ENCODE measurements at regions not wholly inside any gene's neighbourhood (a gene's known extent, or its start where the extent isn't known, plus 50 kb on each side); places are given as distances from the start of the nearest gene placed in this dataset.
"Not testable (repeated sequence)": the region's sequence is repeated elsewhere in the genome, so short reads cannot be mapped to it uniquely, and the experiment has no call there.

DNA sequence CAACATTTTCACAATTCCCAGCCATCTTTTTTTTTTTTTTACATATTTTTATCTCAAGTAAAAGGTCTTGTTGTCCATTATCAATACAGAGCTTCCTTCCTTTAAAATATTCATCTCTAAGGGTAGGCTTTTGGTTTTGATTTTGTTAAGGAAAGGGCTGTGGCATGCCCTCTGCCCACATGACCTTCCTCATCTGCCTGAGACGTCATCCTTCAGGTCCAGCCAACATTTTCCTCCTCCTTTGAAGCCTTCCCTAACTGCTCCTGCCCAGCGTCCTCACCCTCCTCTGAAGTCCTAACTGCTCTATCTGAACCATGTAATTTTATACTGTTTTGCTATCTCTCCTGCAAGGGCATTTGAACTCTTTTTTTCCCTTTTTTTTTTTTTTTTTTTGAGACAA is 73.9 kb upstream of the TGM3 start:
- ATAC-seq (replicated peaks in 6 of 8): no peak
- 23 to 100% (median 73%) methylated on average over 1 to 2 of the region's 2 CpGs; no CpG with 5 or more reads in 2 of the 10 experiments for WGBS, 10 experiments
- in situ Hi-C loops (cut with MboI; ENCODE audit: low pct_unique_long_range_greater_than_20kb in 2 of 9, low sequenced_read_pairs in 9 of 9, unreplicated experiment in 9 of 9): loop anchor here in 5 of 9 experiments (25.0 kb wide), 1 partner anchor 240 kb away; the partner anchor contains the start of gene SNRPB (in 5 of the 5)
- H3K4me3 ChIP-seq: no peak overlapping the region
- no peak overlapping the region for H3K27ac ChIP-seq
- no peaks in the 10 kb centered on the region for H3K4me1 ChIP-seq (replicated peaks in 1 of 2)

DNA sequence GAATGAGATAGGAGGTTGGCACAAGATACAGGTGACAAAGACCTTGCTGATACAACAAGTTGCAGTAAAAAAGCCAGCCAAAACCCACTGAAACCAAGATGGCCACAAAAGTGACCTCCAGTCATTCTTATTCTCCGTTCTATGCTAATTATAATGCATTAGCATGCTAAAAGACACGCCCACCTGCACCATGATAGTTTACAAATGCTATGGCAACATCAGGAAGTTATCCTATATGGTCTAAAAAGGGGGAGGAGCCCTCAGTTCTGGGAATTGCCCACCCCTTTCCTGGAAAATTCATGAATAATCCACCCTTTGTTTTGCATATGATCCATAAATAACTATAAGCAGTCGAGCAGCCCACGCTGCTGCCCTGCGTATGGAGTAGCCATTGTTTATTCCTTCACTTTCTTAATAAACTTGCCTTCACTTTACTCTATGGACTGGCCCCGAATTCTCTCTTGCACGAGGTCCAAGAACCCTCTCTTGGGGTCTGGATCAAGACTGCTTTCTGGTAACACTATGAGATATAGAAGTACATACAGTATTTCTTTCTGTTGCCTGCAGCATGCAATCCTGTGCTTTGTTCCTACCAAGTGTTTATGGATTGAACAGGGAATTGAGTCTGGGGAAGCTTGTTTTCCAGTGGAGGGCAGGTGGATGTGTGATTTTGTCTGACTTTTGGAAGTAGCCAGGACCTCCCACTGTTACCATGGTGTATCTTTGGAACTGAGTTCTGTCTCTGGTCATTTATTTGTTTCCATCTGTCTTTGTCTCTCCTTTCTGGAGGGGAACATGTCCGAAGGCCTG is 72.0 kb upstream of the TGM3 start:
- in situ Hi-C loops (cut with MboI; ENCODE audit: low pct_unique_long_range_greater_than_20kb in 2 of 9, low sequenced_read_pairs in 9 of 9, unreplicated experiment in 9 of 9): loop anchor here in 5 of 9 experiments (25.0 kb wide), 1 partner anchor 239 kb away; the partner anchor contains the start of gene SNRPB (in 5 of the 5)

DNA sequence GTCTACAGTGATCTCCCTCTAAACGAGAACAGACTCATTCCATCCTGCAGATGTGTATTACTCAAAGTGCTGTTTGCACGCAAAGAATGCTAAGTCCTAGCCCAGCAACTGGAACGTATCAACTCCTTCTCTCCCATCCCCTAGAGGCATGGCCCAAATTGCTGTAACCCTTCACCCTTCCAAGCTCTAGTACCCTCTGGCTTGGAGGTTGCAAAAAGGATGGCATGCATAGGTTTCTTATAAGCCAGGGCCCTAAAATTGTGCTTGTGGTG is 71.5 kb upstream of the TGM3 start:
- no peak overlapping the region for H3K4me3 ChIP-seq
- H3K4me1 ChIP-seq (replicated peaks in 1 of 2): no peaks in the 10 kb centered on the region
- no peak overlapping the region for H3K27ac ChIP-seq
- peak in 2 of 8 experiments; percentile 50 to 68 for ATAC-seq (replicated peaks in 6 of 8)
- 0 to 94% (median 31%) methylated on average over 1 to 3 of the region's 3 CpGs; no CpG with 5 or more reads in 4 of the 10 experiments for WGBS, 10 experiments
- in situ Hi-C loops (cut with MboI; ENCODE audit: low pct_unique_long_range_greater_than_20kb in 2 of 9, low sequenced_read_pairs in 9 of 9, unreplicated experiment in 9 of 9): loop anchor here in 5 of 9 experiments (25.0 kb wide), 1 partner anchor 238 kb away; the partner anchor contains the start of gene SNRPB (in 5 of the 5)

More for the DNA sequence above, 72.0 kb upstream of the TGM3 start:
- Histone ChIP-seq H3K4me1 (replicated peaks in 1 of 2) (no peaks in the 10 kb centered on the region), H3K27ac (no peak overlapping the region), H3K4me3 (no peak overlapping the region)
- 0 to 100% (median 74%) methylated on average over 1 to 7 of the region's 8 CpGs; no CpG with 5 or more reads in 1 of the 10 experiments for WGBS, 10 experiments
- peak in 3 of 8 experiments; percentile 67 to 88 (median 75) for ATAC-seq (replicated peaks in 6 of 8)

DNA sequence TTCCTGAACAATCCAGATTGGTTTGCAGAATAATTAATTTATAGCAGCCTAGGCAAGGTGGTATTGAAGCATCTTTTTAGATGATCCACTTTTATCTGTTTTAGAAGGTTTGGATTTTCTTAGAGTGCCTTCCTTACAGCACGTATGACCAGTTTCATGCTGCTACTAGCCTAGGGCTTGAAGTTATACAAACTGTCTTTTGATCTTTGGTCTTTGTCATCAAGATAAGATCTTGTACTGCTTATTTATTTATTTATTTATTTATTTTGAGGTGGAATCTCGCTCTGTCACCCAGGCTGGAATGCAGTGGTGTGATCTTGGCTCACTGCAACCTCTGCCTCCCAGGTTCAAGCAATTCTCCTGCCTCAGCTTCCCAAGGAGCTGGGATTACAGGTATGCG is 68.5 kb upstream of the TGM3 start:
- WGBS, 10 experiments: 60 to 100% (median 96%) methylated on average over 1 to 2 of the region's 3 CpGs; no CpG with 5 or more reads in 2 of the 10 experiments
- ATAC-seq (replicated peaks in 6 of 8); H3K27ac ChIP-seq; H3K4me3 ChIP-seq; H3K4me1 ChIP-seq (replicated peaks in 1 of 2); in situ Hi-C loops (cut with MboI; ENCODE audit: low pct_unique_long_range_greater_than_20kb in 2 of 9, low sequenced_read_pairs in 9 of 9, unreplicated experiment in 9 of 9): not testable (repeated sequence)

DNA sequence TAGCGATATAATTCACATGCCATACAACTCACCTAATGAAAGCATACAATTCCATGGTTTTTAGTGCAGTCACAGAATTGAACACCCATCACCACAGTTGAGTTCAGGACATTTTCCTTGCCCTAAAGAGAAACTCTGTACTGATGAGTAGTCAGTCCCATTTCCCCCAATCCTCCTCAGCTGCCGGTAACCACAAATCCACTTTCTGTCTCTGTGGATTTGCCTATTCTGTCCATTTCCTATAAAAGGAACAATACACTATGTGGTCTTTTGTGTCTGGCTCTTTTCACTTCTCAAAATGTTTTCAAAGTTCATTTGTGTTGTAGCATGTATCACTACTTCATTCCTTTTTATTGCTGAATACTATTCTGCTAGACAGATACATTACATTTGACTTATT is 67.9 kb upstream of the TGM3 start:
- H3K27ac ChIP-seq: no peak overlapping the region
- H3K4me3 ChIP-seq: no peak overlapping the region
- in situ Hi-C loops (cut with MboI; ENCODE audit: low pct_unique_long_range_greater_than_20kb in 2 of 9, low sequenced_read_pairs in 9 of 9, unreplicated experiment in 9 of 9): no loop called here
- 73 to 100% (median 100%) methylated on average over 1 to 2 of the region's 2 CpGs for WGBS, 10 experiments
- peaks cover 0 to 5% of the 10 kb centered on the region in 2 donors for H3K4me1 ChIP-seq (replicated peaks in 1 of 2)
- ATAC-seq (replicated peaks in 6 of 8): no peak

DNA sequence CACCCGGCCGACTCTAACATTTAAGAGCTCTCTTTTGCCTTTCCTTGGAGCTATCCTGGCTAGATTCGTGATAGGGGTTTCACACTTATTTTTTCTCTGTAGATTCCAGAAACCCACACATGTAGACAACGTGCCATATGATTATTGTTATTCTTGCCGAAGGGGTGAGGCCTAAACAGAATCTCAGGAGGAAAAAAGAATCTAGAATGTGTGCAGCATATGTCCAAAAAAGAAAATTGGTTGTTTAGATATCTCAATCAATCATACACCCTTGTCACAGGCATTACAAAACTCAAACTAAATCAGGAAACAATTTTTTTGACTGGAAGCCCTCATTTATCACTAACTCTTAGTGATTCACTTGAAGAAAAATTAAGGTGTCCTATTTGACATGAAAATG is 66.9 kb upstream of the TGM3 start:
- WGBS, 10 experiments: 0 to 100% (median 85%) methylated on average over 1 to 5 of the region's 5 CpGs; no CpG with 5 or more reads in 5 of the 10 experiments
- in situ Hi-C loops (cut with MboI; ENCODE audit: low pct_unique_long_range_greater_than_20kb in 2 of 9, low sequenced_read_pairs in 9 of 9, unreplicated experiment in 9 of 9): no loop called here
- H3K4me3 ChIP-seq: no peak overlapping the region
- ATAC-seq (replicated peaks in 6 of 8): no peak
- no peak overlapping the region for H3K27ac ChIP-seq
- peaks cover 0 to 5% of the 10 kb centered on the region in 2 donors for H3K4me1 ChIP-seq (replicated peaks in 1 of 2)

DNA sequence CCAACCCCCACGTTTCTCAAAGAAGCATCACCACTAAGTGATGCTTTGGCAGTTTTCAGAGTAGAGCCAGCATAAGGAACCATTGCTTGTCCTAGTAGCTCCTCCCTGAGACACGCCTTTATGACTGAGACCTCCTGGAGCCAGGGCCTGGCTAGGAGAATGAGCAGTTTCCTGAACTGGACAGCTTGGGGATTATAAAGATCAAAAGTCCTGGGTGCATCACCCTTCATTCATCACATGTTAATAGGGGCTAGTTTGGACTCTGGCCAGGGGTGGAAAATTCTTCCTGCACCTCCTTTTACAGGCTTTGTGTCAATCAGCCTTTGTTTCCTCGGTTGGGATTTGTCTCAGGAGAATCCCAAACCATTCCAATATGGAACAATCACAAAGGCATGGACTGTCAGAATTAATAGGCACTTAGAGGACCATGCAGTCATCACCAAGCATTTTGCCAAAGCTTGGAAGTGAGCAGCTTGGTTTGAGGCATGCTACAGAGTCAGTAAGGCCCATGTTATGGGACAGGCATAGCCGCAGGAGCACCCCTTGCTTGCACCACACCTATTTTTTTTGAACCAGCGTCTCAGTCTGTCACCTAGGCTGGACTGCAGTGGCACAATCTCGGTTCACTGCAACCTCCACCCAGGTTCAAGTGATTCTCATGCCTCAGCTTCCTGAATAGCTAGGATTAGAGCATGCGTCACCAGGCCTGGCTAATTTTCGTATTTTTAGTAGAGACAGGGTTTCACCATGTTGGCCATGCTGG is 64.9 kb upstream of the TGM3 start:
- no peak overlapping the region for H3K4me3 ChIP-seq
- H3K4me1 ChIP-seq (replicated peaks in 1 of 2): peaks cover 10 to 19% of the 10 kb centered on the region in 2 donors
- 0 to 80% (median 56%) methylated on average over 1 to 6 of the region's 8 CpGs; no CpG with 5 or more reads in 1 of the 10 experiments for WGBS, 10 experiments
- H3K27ac ChIP-seq: no peak overlapping the region
- in situ Hi-C loops (cut with MboI; ENCODE audit: low pct_unique_long_range_greater_than_20kb in 2 of 9, low sequenced_read_pairs in 9 of 9, unreplicated experiment in 9 of 9): no loop called here
- peak in 3 of 8 experiments; percentile 31 to 77 (median 60) for ATAC-seq (replicated peaks in 6 of 8)

DNA sequence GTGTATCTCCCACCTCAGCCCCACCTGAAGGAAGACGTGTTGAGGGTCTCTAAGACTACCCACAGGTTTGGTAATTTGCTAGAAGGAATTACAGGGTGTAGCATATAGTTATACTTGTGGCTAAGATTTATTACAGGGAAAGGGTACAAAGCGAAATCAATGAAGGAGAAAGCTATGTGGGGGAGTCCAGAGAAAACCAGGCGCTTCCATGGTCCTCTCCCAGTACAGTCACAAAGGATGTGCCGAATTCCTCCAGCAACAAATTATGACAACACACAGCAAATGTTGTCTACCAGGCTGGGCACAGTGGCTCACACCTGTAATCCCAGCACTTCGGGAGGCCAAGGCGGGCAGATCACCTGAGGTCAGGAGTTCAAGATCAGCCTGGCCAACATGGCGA is 64.1 kb upstream of the TGM3 start:
- peaks cover 10 to 19% of the 10 kb centered on the region in 2 donors for H3K4me1 ChIP-seq (replicated peaks in 1 of 2)
- in situ Hi-C loops (cut with MboI; ENCODE audit: low pct_unique_long_range_greater_than_20kb in 2 of 9, low sequenced_read_pairs in 9 of 9, unreplicated experiment in 9 of 9): no loop called here
- H3K4me3 ChIP-seq: no peak overlapping the region
- WGBS, 10 experiments: 95 to 100% (median 100%) methylated on average over 1 to 3 of the region's 7 CpGs; no CpG with 5 or more reads in 4 of the 10 experiments
- ATAC-seq (replicated peaks in 6 of 8): no peak
- no peak overlapping the region for H3K27ac ChIP-seq

DNA sequence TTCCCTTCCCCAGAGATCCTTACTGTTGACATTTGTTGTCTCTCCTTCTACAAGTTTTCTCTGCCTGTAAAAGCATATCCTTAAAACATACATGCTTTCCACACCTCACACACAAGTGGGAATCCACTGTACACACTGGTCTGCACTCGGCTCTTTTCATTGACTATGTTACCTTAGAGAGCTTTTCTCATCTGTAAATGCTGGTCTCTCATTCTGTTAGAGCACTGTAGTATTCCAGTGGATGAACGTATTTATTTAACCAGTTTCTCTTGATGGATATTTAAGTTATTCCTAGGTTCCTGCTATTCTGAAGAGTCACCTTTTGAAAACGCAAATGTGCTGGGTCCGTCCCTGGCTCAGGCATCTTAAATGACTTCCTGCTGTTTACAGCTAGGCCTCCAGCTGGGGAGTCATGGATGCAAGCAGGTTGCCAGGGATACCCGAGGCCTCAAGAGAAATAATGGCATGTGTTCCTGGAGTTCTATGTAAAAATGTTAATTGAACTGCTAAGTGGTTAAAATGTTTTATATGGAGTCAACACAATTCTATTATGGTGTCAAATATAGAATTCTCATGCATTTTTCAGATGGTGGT is 61.1 kb upstream of the TGM3 start:
- H3K4me1 ChIP-seq (replicated peaks in 1 of 2): peaks cover 10 to 19% of the 10 kb centered on the region in 2 donors
- ATAC-seq (replicated peaks in 6 of 8): peak; percentile 75 to 96 (median 94)
- H3K4me3 ChIP-seq: no peak overlapping the region
- no peak overlapping the region for H3K27ac ChIP-seq
- 4 to 61% (median 13%) methylated on average over 1 to 5 of the region's 5 CpGs for WGBS, 10 experiments
- in situ Hi-C loops (cut with MboI; ENCODE audit: low pct_unique_long_range_greater_than_20kb in 2 of 9, low sequenced_read_pairs in 9 of 9, unreplicated experiment in 9 of 9): no loop called here

DNA sequence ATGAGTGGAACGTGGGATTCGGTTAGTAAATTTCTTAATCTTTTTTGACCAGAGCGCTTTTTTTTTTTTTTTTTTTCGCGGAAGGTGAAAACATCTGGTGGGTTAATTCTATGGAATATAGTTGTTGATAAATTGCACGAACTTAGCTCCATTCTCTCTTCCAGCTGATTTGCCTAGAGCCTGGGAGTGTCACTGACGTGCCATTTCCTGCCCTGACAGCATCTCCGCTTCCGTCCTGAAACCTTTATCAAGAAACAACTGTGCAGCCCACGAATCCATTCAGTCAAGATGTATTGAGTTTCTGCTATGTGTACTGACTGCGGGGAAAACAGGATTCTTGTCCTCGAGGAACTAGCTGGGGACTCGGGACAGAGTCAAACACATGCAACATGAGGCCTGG is 59.5 kb upstream of the TGM3 start:
- in situ Hi-C loops (cut with MboI; ENCODE audit: low pct_unique_long_range_greater_than_20kb in 2 of 9, low sequenced_read_pairs in 9 of 9, unreplicated experiment in 9 of 9): no loop called here
- ATAC-seq (replicated peaks in 6 of 8): peak in 1 of 8 experiments; percentile 23
- Histone ChIP-seq H3K4me3 (no peak overlapping the region), H3K27ac (no peak overlapping the region), H3K4me1 (replicated peaks in 1 of 2) (peaks cover 10 to 13% of the 10 kb centered on the region in 2 donors)
- 61 to 95% (median 80%) methylated on average over 4 to 12 of the region's 13 CpGs for WGBS, 10 experiments

DNA sequence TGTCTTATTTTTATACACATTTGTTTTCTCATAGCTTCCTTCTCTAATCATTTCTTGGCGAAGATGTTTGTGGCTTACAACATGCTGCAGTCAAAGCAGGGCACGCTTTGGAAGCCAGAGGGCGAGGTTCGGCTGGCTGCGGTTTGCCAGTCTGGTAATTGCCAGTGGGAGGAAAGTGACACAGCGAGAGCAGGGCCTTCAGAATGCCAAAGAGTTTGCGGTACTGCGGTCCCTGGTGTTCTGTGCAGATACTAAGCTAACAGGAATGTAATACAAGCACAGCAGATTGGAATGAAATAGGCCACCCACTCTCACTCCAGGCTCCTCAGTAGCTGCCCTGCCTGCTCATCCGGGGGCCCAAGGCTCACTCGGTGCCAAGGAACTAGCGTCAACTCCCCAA is 58.7 kb upstream of the TGM3 start:
- peaks cover 10 to 13% of the 10 kb centered on the region in 2 donors for H3K4me1 ChIP-seq (replicated peaks in 1 of 2)
- ATAC-seq (replicated peaks in 6 of 8): peak in 4 of 8 experiments; percentile 33 to 77 (median 42)
- no peak overlapping the region for H3K4me3 ChIP-seq
- 10 to 100% (median 84%) methylated on average over 1 to 9 of the region's 11 CpGs for WGBS, 10 experiments
- in situ Hi-C loops (cut with MboI; ENCODE audit: low pct_unique_long_range_greater_than_20kb in 2 of 9, low sequenced_read_pairs in 9 of 9, unreplicated experiment in 9 of 9): no loop called here
- H3K27ac ChIP-seq: no peak overlapping the region

DNA sequence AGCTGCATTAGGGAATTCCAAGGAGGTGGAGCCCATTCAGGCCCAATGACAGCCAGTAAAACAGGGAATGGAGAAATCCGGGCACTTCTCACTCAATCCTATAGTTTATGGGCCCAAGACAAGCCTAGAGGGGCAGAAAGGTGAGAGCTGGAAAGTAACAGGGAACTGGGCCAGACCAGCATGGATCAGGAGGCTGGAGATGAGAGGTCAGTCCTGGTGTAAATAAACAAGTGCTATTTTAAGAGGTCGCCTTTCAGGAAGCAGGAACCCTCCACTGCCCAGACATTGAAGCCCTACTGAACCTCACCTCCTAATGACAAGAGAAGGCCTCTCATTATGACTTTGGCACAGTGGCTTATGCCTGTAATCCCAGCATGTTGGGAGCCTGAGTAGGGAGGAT is 57.2 kb upstream of the TGM3 start:
- WGBS, 10 experiments: 50 to 100% (median 90%) methylated on average over 1 to 2 of the region's 2 CpGs; no CpG with 5 or more reads in 3 of the 10 experiments

DNA sequence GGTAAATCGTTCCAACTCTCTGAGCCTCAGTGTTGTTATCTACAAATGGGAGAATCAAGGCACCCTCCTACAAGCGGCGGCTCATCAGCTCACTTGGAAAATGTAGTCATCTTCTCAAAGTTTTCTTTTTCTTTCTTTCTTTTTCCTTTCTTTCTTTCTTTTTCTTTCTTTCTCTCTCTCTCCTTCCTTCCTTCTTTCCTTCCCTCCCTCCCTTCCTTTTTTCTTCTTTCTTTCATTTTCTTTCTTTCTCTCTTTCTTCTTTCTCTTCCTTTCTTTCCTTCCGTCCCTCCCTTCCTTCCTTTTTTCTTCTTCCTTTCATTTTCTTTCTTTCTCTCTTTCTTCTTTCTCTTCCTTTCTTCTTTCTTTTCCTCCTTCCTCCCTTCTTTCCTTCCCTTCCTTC is 55.0 kb upstream of the TGM3 start:
- H3K4me3 ChIP-seq: no peak overlapping the region
- ATAC-seq (replicated peaks in 6 of 8): no peak
- H3K27ac ChIP-seq: no peak overlapping the region
- 74 to 97% (median 84%) methylated on average over 1 to 4 of the region's 4 CpGs for WGBS, 10 experiments
- in situ Hi-C loops (cut with MboI; ENCODE audit: low pct_unique_long_range_greater_than_20kb in 2 of 9, low sequenced_read_pairs in 9 of 9, unreplicated experiment in 9 of 9): no loop called here
- peaks cover under 1 to 12% of the 10 kb centered on the region in 2 donors for H3K4me1 ChIP-seq (replicated peaks in 1 of 2)

More for the DNA sequence above, 57.2 kb upstream of the TGM3 start:
- Histone ChIP-seq H3K4me1 (replicated peaks in 1 of 2) (peaks cover 10 to 13% of the 10 kb centered on the region in 2 donors), H3K27ac (no peak overlapping the region), H3K4me3 (no peak overlapping the region)
- ATAC-seq (replicated peaks in 6 of 8): no peak
- in situ Hi-C loops (cut with MboI; ENCODE audit: low pct_unique_long_range_greater_than_20kb in 2 of 9, low sequenced_read_pairs in 9 of 9, unreplicated experiment in 9 of 9): no loop called here

All from motor neuron (in vitro differentiated cells).